Transverse colon (tissue), 4 donors: ENCODE measurements at regions not wholly inside any gene's neighbourhood (a gene's known extent, or its start where the extent isn't known, plus 50 kb on each side); places are given as distances from the start of the nearest gene placed in this dataset.

ENCODE experiments used
- CTCF ChIP-seq, 5 experiments: fragments of 200-600 bp in 3 of 5; fragments of 450-650 bp in 2 of 5; sonication (generic) in 3 of 5; IDR thresholded peaks; 1 replicate in 2 of 5; 2 replicates in 3 of 5; pipeline ENCODE4 v1.5.1; 2016 to 2017; ENCODE audit warnings: antibody characterized with exemption in 5 of 5, inconsistent platforms in 3 of 5, mild to moderate bottlenecking in 2 of 5, moderate library complexity in 1 of 5
- EP300 ChIP-seq: sonication (generic); formaldehyde crosslinking; IDR thresholded peaks from one replicate; pipeline ENCODE4 v1.6.1; 2017; ENCODE audit warnings: antibody characterized with exemption, low read depth
- POLR2A ChIP-seq: fragments of 450-650 bp; IDR thresholded peaks from one replicate; pipeline ENCODE4 v1.6.1; 2016; ENCODE audit warnings: antibody characterized with exemption, mild to moderate bottlenecking, moderate library complexity
- POLR2AphosphoS5 ChIP-seq, 3 donors: sonication (generic); formaldehyde crosslinking; IDR thresholded peaks; one replicate each; pipeline ENCODE4 v1.6.1; 2016; ENCODE audit warnings: antibody characterized with exemption in 3 of 3

GRCh38 chr11:8326337-8326736 is 62.7 kb upstream of the LMO1 start:
- TF ChIP-seq EP300 (no peak), POLR2AphosphoS5 (IDR thresholded peaks at IDR 0.05) (no peak), CTCF (IDR thresholded peaks at IDR 0.05) (no peak), POLR2A (no peak)
